Ureter (tissue), 1 donor: ENCODE measurements at regions not wholly inside any gene's neighbourhood (a gene's known extent, or its start where the extent isn't known, plus 50 kb on each side); places are given as distances from the start of the nearest gene placed in this dataset.
"Not testable (repeated sequence)": the region's sequence is repeated elsewhere in the genome, so short reads cannot be mapped to it uniquely, and the experiment has no call there.

ENCODE experiments used
- DNase-seq: peaks from one replicate; pipeline ENCODE4 v3.0.0-alpha.2; 2020; ENCODE audit warnings: low spot score
- donor health status: DM: yes; HTN: yes; CAD: no.

- DNase-seq, result no peak
Observed at GRCh38 chr1:25021591-25022215, 91.6 kb upstream of the RUNX3 start.

- DNase-seq, result no peak
Observed at GRCh38 chr1:25020851-25021590, 90.9 kb upstream of the RUNX3 start.

- DNase-seq, result no peak
Observed at GRCh38 chr1:25020173-25020845, 90.2 kb upstream of the RUNX3 start.

GRCh38 chr1:25019337-25020172 lies 89.5 kb upstream of the RUNX3 start:
- no peak for DNase-seq

GRCh38 chr1:25018943-25019336 lies 88.9 kb upstream of the RUNX3 start:
- DNase-seq, result no peak

- no peak for DNase-seq
Observed at GRCh38 chr1:25018110-25018735, 88.1 kb upstream of the RUNX3 start.

- no peak for DNase-seq
Observed at GRCh38 chr1:25017436-25018109, 87.5 kb upstream of the RUNX3 start.

GRCh38 chr1:25012966-25013962 lies 83.2 kb upstream of the RUNX3 start:
- DNase-seq, result no peak

- no peak for DNase-seq
Observed at GRCh38 chr1:25011943-25012638, 82.0 kb upstream of the RUNX3 start.

GRCh38 chr1:25011275-25011674 lies 81.2 kb upstream of the RUNX3 start:
- DNase-seq, result no peak

GRCh38 chr1:25009671-25010262 lies 79.7 kb upstream of the RUNX3 start:
- DNase-seq, result no peak

- no peak for DNase-seq
Observed at GRCh38 chr1:25008192-25008485, 78.1 kb upstream of the RUNX3 start.

- DNase-seq, result not testable (repeated sequence)
Observed at GRCh38 chr1:25007390-25008191, 77.5 kb upstream of the RUNX3 start.

GRCh38 chr1:25006770-25007169 lies 76.7 kb upstream of the RUNX3 start:
- DNase-seq, result no peak

- DNase-seq, result no peak
Observed at GRCh38 chr1:25004355-25004754, 74.3 kb upstream of the RUNX3 start.

GRCh38 chr1:25003457-25004190 lies 73.5 kb upstream of the RUNX3 start:
- DNase-seq, result no peak

- no peak for DNase-seq
Observed at GRCh38 chr1:25003000-25003399, 72.9 kb upstream of the RUNX3 start.
